ENCODE measurements at regions not wholly inside any gene's neighbourhood (a gene's known extent, or its start where the extent isn't known, plus 50 kb on each side); places are given as distances from the start of the nearest gene placed in this dataset.

GRCh38 chr12:20011200-20011599 is 357.1 kb upstream of the PDE3A start:
- Histone ChIP-seq H3K36me3 (ENCODE audit: control insufficient read depth in 3 of 3, insufficient read depth in 3 of 3, low read length in 3 of 3) (no peaks in the 10 kb centered on the region), H3K9ac (ENCODE audit: low read depth in 1 of 3, low read length in 3 of 3) (no peak overlapping the region), H3K27me3 (ENCODE audit: control insufficient read depth in 3 of 3, insufficient read depth in 3 of 3, low read length in 3 of 3) (no peaks in the 10 kb centered on the region), H3K4me1 (ENCODE audit: control insufficient read depth in 3 of 3, insufficient read depth in 3 of 3, low read length in 3 of 3) (no peaks in the 10 kb centered on the region), H3K9me3 (ENCODE audit: control insufficient read depth in 3 of 3, low read length in 3 of 3) (peaks cover 0 to 2% (median 0%) of the 10 kb centered on the region in 3 donors), H3K4me3 (ENCODE audit: low read length in 3 of 3) (no peak overlapping the region), H3K27ac (ENCODE audit: low read depth, low read length) (no peak overlapping the region)

DNA sequence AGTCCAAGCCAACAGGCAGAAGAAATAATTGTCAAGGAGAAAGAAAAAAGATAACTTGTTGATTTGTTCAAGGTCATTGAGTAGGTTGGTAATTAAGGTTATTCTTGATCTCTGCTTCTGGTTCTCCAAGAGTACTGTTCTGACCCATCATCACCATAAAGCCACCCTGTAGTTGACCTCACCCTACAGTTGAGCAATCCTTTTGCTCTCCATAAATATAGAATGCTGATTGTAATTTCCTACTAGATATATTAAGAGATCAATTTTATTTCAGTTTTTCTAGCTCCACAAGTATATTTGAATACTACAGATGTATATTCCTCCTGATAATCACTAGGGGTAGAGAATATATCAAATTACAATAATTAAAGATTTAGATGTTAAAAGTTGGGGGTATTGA is 350.5 kb upstream of the PDE3A start:
- no peaks in the 10 kb centered on the region for H3K36me3 ChIP-seq (ENCODE audit: control insufficient read depth in 3 of 3, insufficient read depth in 3 of 3, low read length in 3 of 3)
- no peak overlapping the region for H3K4me3 ChIP-seq (ENCODE audit: low read length in 3 of 3)
- no peaks in the 10 kb centered on the region for H3K9me3 ChIP-seq (ENCODE audit: control insufficient read depth in 3 of 3, low read length in 3 of 3)
- H3K27ac ChIP-seq (ENCODE audit: low read depth, low read length) = no peak overlapping the region
- H3K4me1 ChIP-seq (ENCODE audit: control insufficient read depth in 3 of 3, insufficient read depth in 3 of 3, low read length in 3 of 3) = no peaks in the 10 kb centered on the region
- H3K9ac ChIP-seq (ENCODE audit: low read depth in 1 of 3, low read length in 3 of 3) = no peak overlapping the region
- H3K27me3 ChIP-seq (ENCODE audit: control insufficient read depth in 3 of 3, insufficient read depth in 3 of 3, low read length in 3 of 3) = no peaks in the 10 kb centered on the region

DNA sequence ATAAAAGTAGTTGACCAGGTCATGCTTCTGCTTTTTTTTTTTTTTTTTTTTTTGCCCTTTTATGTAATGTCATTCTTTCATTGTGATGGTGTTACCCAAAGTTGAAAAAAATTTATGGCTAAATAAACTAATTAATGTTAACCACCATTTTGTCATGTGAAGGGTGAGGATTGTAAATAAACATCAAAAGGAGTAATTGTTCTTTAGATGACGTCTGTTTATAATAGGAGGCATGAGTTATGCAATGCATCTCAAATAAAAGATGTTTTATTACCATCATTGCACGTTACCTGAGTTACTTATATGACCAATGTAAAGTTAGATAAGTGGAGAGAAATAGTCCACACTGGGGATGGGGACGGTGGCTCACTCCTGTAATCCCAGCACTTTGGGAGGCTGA is 349.9 kb upstream of the PDE3A start:
- H3K9me3 ChIP-seq (ENCODE audit: control insufficient read depth in 3 of 3, low read length in 3 of 3) = no peaks in the 10 kb centered on the region
- no peaks in the 10 kb centered on the region for H3K36me3 ChIP-seq (ENCODE audit: control insufficient read depth in 3 of 3, insufficient read depth in 3 of 3, low read length in 3 of 3)
- no peak overlapping the region for H3K9ac ChIP-seq (ENCODE audit: low read depth in 1 of 3, low read length in 3 of 3)
- no peak overlapping the region for H3K27ac ChIP-seq (ENCODE audit: low read depth, low read length)
- no peak overlapping the region for H3K4me3 ChIP-seq (ENCODE audit: low read length in 3 of 3)
- no peaks in the 10 kb centered on the region for H3K27me3 ChIP-seq (ENCODE audit: control insufficient read depth in 3 of 3, insufficient read depth in 3 of 3, low read length in 3 of 3)
- H3K4me1 ChIP-seq (ENCODE audit: control insufficient read depth in 3 of 3, insufficient read depth in 3 of 3, low read length in 3 of 3) = no peaks in the 10 kb centered on the region

DNA sequence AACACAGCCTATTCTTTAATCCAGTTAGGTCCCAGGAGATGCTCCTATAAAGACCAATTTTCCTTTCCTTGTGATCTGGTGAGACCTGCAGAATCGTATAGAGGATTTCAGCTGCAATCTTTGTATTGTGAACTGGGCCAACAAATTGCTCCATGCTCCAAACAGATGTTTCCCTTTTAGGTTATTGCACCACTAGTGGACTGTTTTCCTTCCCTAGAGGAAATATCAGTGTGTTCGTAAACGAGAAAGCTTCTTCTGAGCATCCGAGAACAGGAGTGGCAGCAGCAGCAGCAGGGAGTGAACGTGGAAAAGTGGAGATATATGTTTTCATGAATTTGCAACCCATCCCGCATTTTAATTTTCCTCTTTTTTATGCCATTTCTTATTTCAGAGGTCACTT is 344.1 kb upstream of the PDE3A start:
- no peak overlapping the region for H3K9ac ChIP-seq (ENCODE audit: low read depth in 1 of 3, low read length in 3 of 3)
- H3K9me3 ChIP-seq (ENCODE audit: control insufficient read depth in 3 of 3, low read length in 3 of 3) = no peaks in the 10 kb centered on the region
- H3K27ac ChIP-seq (ENCODE audit: low read depth, low read length) = no peak overlapping the region
- no peaks in the 10 kb centered on the region for H3K27me3 ChIP-seq (ENCODE audit: control insufficient read depth in 3 of 3, insufficient read depth in 3 of 3, low read length in 3 of 3)
- H3K4me3 ChIP-seq (ENCODE audit: low read length in 3 of 3) = no peak overlapping the region
- H3K4me1 ChIP-seq (ENCODE audit: control insufficient read depth in 3 of 3, insufficient read depth in 3 of 3, low read length in 3 of 3) = no peaks in the 10 kb centered on the region
- no peaks in the 10 kb centered on the region for H3K36me3 ChIP-seq (ENCODE audit: control insufficient read depth in 3 of 3, insufficient read depth in 3 of 3, low read length in 3 of 3)

DNA sequence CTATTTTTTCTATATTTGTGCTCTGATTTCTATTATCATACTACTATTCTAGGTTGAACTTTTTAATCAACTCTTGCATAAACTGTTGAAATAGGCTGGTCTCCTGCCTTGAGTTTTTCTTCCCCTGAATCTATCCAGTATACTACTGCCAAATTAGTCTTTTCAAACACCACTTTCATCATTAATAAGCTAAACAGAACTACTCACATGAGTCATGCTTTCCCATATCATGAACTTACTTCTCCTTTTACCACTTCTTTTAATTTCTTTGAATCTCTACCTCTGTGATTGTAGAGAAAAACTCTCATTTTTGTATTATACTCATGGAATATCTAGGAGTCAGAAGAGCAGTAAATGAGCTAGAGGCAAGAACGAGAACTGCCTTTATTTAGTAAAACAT is 340.3 kb upstream of the PDE3A start:
- H3K9ac ChIP-seq (ENCODE audit: low read depth in 1 of 3, low read length in 3 of 3) = no peak overlapping the region
- no peaks in the 10 kb centered on the region for H3K9me3 ChIP-seq (ENCODE audit: control insufficient read depth in 3 of 3, low read length in 3 of 3)

GRCh38 chr12:20030826-20031225 is 337.5 kb upstream of the PDE3A start:
- no peaks in the 10 kb centered on the region for H3K27me3 ChIP-seq (ENCODE audit: control insufficient read depth in 3 of 3, insufficient read depth in 3 of 3, low read length in 3 of 3)
- H3K4me3 ChIP-seq (ENCODE audit: low read length in 3 of 3) = no peak overlapping the region
- no peaks in the 10 kb centered on the region for H3K4me1 ChIP-seq (ENCODE audit: control insufficient read depth in 3 of 3, insufficient read depth in 3 of 3, low read length in 3 of 3)
- H3K9me3 ChIP-seq (ENCODE audit: control insufficient read depth in 3 of 3, low read length in 3 of 3) = no peaks in the 10 kb centered on the region
- no peak overlapping the region for H3K9ac ChIP-seq (ENCODE audit: low read depth in 1 of 3, low read length in 3 of 3)
- H3K27ac ChIP-seq (ENCODE audit: low read depth, low read length) = no peak overlapping the region
- H3K36me3 ChIP-seq (ENCODE audit: control insufficient read depth in 3 of 3, insufficient read depth in 3 of 3, low read length in 3 of 3) = no peaks in the 10 kb centered on the region

More for the DNA sequence above, 340.3 kb upstream of the PDE3A start:
- H3K4me1 ChIP-seq (ENCODE audit: control insufficient read depth in 3 of 3, insufficient read depth in 3 of 3, low read length in 3 of 3) = no peaks in the 10 kb centered on the region
- no peaks in the 10 kb centered on the region for H3K27me3 ChIP-seq (ENCODE audit: control insufficient read depth in 3 of 3, insufficient read depth in 3 of 3, low read length in 3 of 3)
- no peak overlapping the region for H3K27ac ChIP-seq (ENCODE audit: low read depth, low read length)
- no peak overlapping the region for H3K4me3 ChIP-seq (ENCODE audit: low read length in 3 of 3)
- H3K36me3 ChIP-seq (ENCODE audit: control insufficient read depth in 3 of 3, insufficient read depth in 3 of 3, low read length in 3 of 3) = no peaks in the 10 kb centered on the region

DNA sequence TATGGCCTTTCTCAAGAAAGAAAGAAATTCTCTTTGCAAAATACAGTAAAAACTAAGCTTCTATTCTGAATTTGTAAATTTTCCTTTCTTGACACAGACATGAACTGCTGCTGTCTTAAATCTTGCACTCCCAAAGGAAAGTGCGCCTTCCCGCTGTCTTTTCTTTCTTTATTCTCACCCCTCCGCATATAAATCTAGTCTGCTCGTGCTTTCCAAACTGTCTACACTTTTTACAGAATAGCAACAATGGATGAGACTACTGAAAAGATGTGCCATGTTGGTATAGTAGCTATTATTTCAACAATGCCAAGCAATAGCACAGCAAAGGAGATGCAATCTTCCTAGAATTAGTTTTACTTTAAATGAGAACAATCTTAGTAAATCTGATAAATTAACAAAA is 328.8 kb upstream of the PDE3A start:
- H3K9ac ChIP-seq (ENCODE audit: low read depth in 1 of 3, low read length in 3 of 3) = no peak overlapping the region

DNA sequence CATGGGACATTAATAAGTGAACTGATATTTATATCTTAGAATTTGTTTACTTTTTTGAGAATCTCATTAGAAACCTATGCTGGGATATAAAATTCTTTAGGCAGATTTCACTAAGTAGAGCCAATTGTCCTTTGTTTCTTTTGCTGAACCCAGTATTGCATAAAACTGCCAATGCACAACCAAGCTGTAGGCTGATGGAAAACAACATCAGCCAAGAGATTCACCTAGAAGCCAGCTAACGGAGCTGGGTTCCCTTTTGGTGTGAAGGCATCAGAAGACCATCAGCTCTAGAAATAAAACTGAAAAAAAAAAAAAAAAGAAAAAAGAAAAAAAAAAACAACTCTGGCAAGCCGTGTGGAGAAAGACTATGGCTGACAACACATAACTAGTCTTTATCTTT is 328.2 kb upstream of the PDE3A start:
- Histone ChIP-seq H3K36me3 (ENCODE audit: control insufficient read depth in 3 of 3, insufficient read depth in 3 of 3, low read length in 3 of 3) (no peaks in the 10 kb centered on the region), H3K27ac (ENCODE audit: low read depth, low read length) (no peak overlapping the region), H3K4me3 (ENCODE audit: low read length in 3 of 3) (no peak overlapping the region), H3K4me1 (ENCODE audit: control insufficient read depth in 3 of 3, insufficient read depth in 3 of 3, low read length in 3 of 3) (no peaks in the 10 kb centered on the region), H3K9ac (ENCODE audit: low read depth in 1 of 3, low read length in 3 of 3) (no peak overlapping the region), H3K27me3 (ENCODE audit: control insufficient read depth in 3 of 3, insufficient read depth in 3 of 3, low read length in 3 of 3) (no peaks in the 10 kb centered on the region), H3K9me3 (ENCODE audit: control insufficient read depth in 3 of 3, low read length in 3 of 3) (no peaks in the 10 kb centered on the region)

More for the DNA sequence above, 328.8 kb upstream of the PDE3A start:
- H3K9me3 ChIP-seq (ENCODE audit: control insufficient read depth in 3 of 3, low read length in 3 of 3) = no peaks in the 10 kb centered on the region
- H3K27ac ChIP-seq (ENCODE audit: low read depth, low read length) = no peak overlapping the region
- no peaks in the 10 kb centered on the region for H3K4me1 ChIP-seq (ENCODE audit: control insufficient read depth in 3 of 3, insufficient read depth in 3 of 3, low read length in 3 of 3)
- no peaks in the 10 kb centered on the region for H3K36me3 ChIP-seq (ENCODE audit: control insufficient read depth in 3 of 3, insufficient read depth in 3 of 3, low read length in 3 of 3)
- no peak overlapping the region for H3K4me3 ChIP-seq (ENCODE audit: low read length in 3 of 3)
- H3K27me3 ChIP-seq (ENCODE audit: control insufficient read depth in 3 of 3, insufficient read depth in 3 of 3, low read length in 3 of 3) = no peaks in the 10 kb centered on the region

DNA sequence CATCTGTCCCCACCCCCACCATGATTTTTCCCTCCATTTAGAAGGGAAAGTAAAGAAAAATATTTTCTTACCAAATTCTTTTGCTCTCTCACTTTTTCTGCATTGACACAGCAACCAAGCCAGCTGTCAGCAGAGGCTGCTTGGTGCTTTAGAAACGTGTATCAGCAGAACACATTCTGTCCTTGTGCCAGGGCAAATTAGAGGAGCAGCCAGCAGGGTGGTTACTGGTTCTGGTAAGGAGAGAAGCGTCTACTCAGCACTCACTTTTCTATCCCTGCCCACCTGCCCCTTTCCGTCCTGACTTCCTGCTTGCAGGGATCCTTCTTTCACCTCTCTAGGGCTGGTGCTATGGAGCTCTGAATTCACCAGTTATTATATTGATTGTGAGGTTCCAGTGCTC is 327.5 kb upstream of the PDE3A start:
- no peak overlapping the region for H3K4me3 ChIP-seq (ENCODE audit: low read length in 3 of 3)
- H3K9me3 ChIP-seq (ENCODE audit: control insufficient read depth in 3 of 3, low read length in 3 of 3) = no peaks in the 10 kb centered on the region
- H3K27ac ChIP-seq (ENCODE audit: low read depth, low read length) = no peak overlapping the region

DNA sequence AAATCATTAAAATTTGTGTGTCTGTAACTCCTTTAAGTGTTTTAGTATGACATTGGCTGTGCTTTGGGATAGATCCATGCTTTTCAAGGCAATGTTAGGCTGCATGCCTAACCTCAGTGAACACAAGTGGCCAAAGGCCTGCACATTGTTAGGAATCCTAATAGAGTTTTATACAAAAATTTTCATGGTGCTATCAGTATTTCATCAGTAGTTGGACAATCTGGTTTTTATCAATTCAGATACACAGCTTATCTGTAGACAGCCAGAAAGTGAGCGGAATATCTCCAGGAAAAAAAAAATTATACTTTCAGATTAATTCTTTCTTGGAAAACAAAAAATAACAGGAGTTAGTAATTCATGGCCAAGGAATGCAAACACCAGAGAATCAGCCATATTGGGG is 324.0 kb upstream of the PDE3A start:
- no peak overlapping the region for H3K27ac ChIP-seq (ENCODE audit: low read depth, low read length)
- H3K9me3 ChIP-seq (ENCODE audit: control insufficient read depth in 3 of 3, low read length in 3 of 3) = no peaks in the 10 kb centered on the region
- no peaks in the 10 kb centered on the region for H3K4me1 ChIP-seq (ENCODE audit: control insufficient read depth in 3 of 3, insufficient read depth in 3 of 3, low read length in 3 of 3)

More for the DNA sequence above, 327.5 kb upstream of the PDE3A start:
- no peaks in the 10 kb centered on the region for H3K36me3 ChIP-seq (ENCODE audit: control insufficient read depth in 3 of 3, insufficient read depth in 3 of 3, low read length in 3 of 3)
- no peaks in the 10 kb centered on the region for H3K27me3 ChIP-seq (ENCODE audit: control insufficient read depth in 3 of 3, insufficient read depth in 3 of 3, low read length in 3 of 3)
- no peak overlapping the region for H3K9ac ChIP-seq (ENCODE audit: low read depth in 1 of 3, low read length in 3 of 3)
- no peaks in the 10 kb centered on the region for H3K4me1 ChIP-seq (ENCODE audit: control insufficient read depth in 3 of 3, insufficient read depth in 3 of 3, low read length in 3 of 3)

GRCh38 chr12:20044846-20045245 is 323.5 kb upstream of the PDE3A start:
- Histone ChIP-seq H3K9me3 (ENCODE audit: control insufficient read depth in 3 of 3, low read length in 3 of 3) (no peaks in the 10 kb centered on the region), H3K27ac (ENCODE audit: low read depth, low read length) (no peak overlapping the region), H3K9ac (ENCODE audit: low read depth in 1 of 3, low read length in 3 of 3) (no peak overlapping the region), H3K4me3 (ENCODE audit: low read length in 3 of 3) (no peak overlapping the region), H3K36me3 (ENCODE audit: control insufficient read depth in 3 of 3, insufficient read depth in 3 of 3, low read length in 3 of 3) (no peaks in the 10 kb centered on the region), H3K4me1 (ENCODE audit: control insufficient read depth in 3 of 3, insufficient read depth in 3 of 3, low read length in 3 of 3) (no peaks in the 10 kb centered on the region), H3K27me3 (ENCODE audit: control insufficient read depth in 3 of 3, insufficient read depth in 3 of 3, low read length in 3 of 3) (no peaks in the 10 kb centered on the region)

More for the DNA sequence above, 324.0 kb upstream of the PDE3A start:
- Histone ChIP-seq H3K36me3 (ENCODE audit: control insufficient read depth in 3 of 3, insufficient read depth in 3 of 3, low read length in 3 of 3) (no peaks in the 10 kb centered on the region), H3K4me3 (ENCODE audit: low read length in 3 of 3) (no peak overlapping the region), H3K9ac (ENCODE audit: low read depth in 1 of 3, low read length in 3 of 3) (no peak overlapping the region), H3K27me3 (ENCODE audit: control insufficient read depth in 3 of 3, insufficient read depth in 3 of 3, low read length in 3 of 3) (no peaks in the 10 kb centered on the region)

Measured in skeletal muscle tissue (tissue), 3 donors.